Mesodermal cell (in vitro differentiated cells): ENCODE measurements at regions not wholly inside any gene's neighbourhood (a gene's known extent, or its start where the extent isn't known, plus 50 kb on each side); places are given as distances from the start of the nearest gene placed in this dataset.
"Not testable (repeated sequence)": the region's sequence is repeated elsewhere in the genome, so short reads cannot be mapped to it uniquely, and the experiment has no call there.

ENCODE experiments used
- H3K27ac ChIP-seq: 2 replicates; pipeline ENCODE4 v1.7.0; 2013; ENCODE audit warnings: mild to moderate bottlenecking, low read depth, low read length, moderate library complexity; ENCODE audit not compliant: severe bottlenecking
- H3K36me3 ChIP-seq: 2 replicates; pipeline ENCODE4 v1.7.1; 2013; ENCODE audit warnings: mild to moderate bottlenecking, low read length, moderate library complexity; ENCODE audit not compliant: control insufficient read depth, insufficient read depth
- H3K4me1 ChIP-seq: one replicate; pipeline ENCODE4 v1.7.1; 2013; ENCODE audit warnings: mild to moderate bottlenecking, low read length; ENCODE audit not compliant: insufficient read depth, control insufficient read depth, poor library complexity, severe bottlenecking
- H3K4me3 ChIP-seq: 2 replicates; pipeline ENCODE4 v1.7.0; 2013; ENCODE audit warnings: low read length, control low read depth, mild to moderate bottlenecking; ENCODE audit not compliant: insufficient read depth, poor library complexity, severe bottlenecking; ENCODE audit errors: extremely low read depth
- H3K9me3 ChIP-seq: 2 replicates; pipeline ENCODE4 v1.7.1; 2013; ENCODE audit warnings: mild to moderate bottlenecking, low read length, moderate library complexity; ENCODE audit not compliant: control insufficient read depth
- WGBS, 2 experiments: methylation state at CpG; one replicate each; pipeline ENCODE4 v1.1.5; 2013; ENCODE audit warnings: missing lambda C conversion rate in 2 of 2; ENCODE audit not compliant: insufficient coverage in 2 of 2; 5-methylcytosine and 5-hydroxymethylcytosine counted together

GRCh38 chr7:54398863-54399262, 143.3 kb upstream of the VSTM2A start:
- 79 to 80% methylated on average over 1 to 2 of the region's 5 CpGs for WGBS, 2 experiments
- H3K27ac ChIP-seq: no peak overlapping the region

GRCh38 chr7:54409917-54410316, 132.3 kb upstream of the VSTM2A start:
- no peaks in the 10 kb centered on the region for H3K36me3 ChIP-seq
- peaks cover 3% of the 10 kb centered on the region for H3K9me3 ChIP-seq
- no peak overlapping the region for H3K4me3 ChIP-seq
- H3K4me1 ChIP-seq: no peaks in the 10 kb centered on the region
- H3K27ac ChIP-seq: no peak overlapping the region
- 84 to 100% methylated on average over 1 to 3 of the region's 3 CpGs for WGBS, 2 experiments

More at GRCh38 chr7:54398863-54399262, 143.3 kb upstream of the VSTM2A start:
- Histone ChIP-seq H3K36me3 (no peaks in the 10 kb centered on the region), H3K4me3 (no peak overlapping the region), H3K9me3 (no peaks in the 10 kb centered on the region), H3K4me1 (no peaks in the 10 kb centered on the region)

GRCh38 chr7:54416678-54417077, 125.5 kb upstream of the VSTM2A start:
- H3K4me3 ChIP-seq: no peak overlapping the region
- H3K4me1 ChIP-seq: no peaks in the 10 kb centered on the region
- H3K36me3 ChIP-seq: no peaks in the 10 kb centered on the region
- H3K9me3 ChIP-seq: no peaks in the 10 kb centered on the region
- 80 to 100% methylated on average over 1 of the region's 3 CpGs for WGBS, 2 experiments
- no peak overlapping the region for H3K27ac ChIP-seq

GRCh38 chr7:54419209-54419608, 123.0 kb upstream of the VSTM2A start:
- no peak overlapping the region for H3K4me3 ChIP-seq
- no peaks in the 10 kb centered on the region for H3K9me3 ChIP-seq
- 75 to 99% methylated on average over 9 to 11 of the region's 15 CpGs for WGBS, 2 experiments
- H3K27ac ChIP-seq: no peak overlapping the region
- H3K4me1 ChIP-seq: no peaks in the 10 kb centered on the region
- no peaks in the 10 kb centered on the region for H3K36me3 ChIP-seq

- Histone ChIP-seq H3K9me3 (no peaks in the 10 kb centered on the region), H3K4me1 (no peaks in the 10 kb centered on the region), H3K4me3 (no peak overlapping the region), H3K27ac (no peak overlapping the region), H3K36me3 (no peaks in the 10 kb centered on the region)
- 90% methylated on average over 1 of the region's 2 CpGs; no CpG with 5 or more reads in 1 of the 2 experiments for WGBS, 2 experiments
These were observed 115.8 kb upstream of the VSTM2A start for GRCh38 chr7:54426406-54426805.

- no peaks in the 10 kb centered on the region for H3K9me3 ChIP-seq
- no peaks in the 10 kb centered on the region for H3K4me1 ChIP-seq
- H3K27ac ChIP-seq: no peak overlapping the region
- no peaks in the 10 kb centered on the region for H3K36me3 ChIP-seq
- H3K4me3 ChIP-seq: no peak overlapping the region
These were observed 113.1 kb upstream of the VSTM2A start for GRCh38 chr7:54429111-54429510.

GRCh38 chr7:54439391-54439790, 102.8 kb upstream of the VSTM2A start:
- 84 to 86% methylated on average over 3 to 4 of the region's 5 CpGs for WGBS, 2 experiments
- Histone ChIP-seq H3K4me3 (no peak overlapping the region), H3K9me3 (no peaks in the 10 kb centered on the region), H3K27ac (no peak overlapping the region), H3K36me3 (no peaks in the 10 kb centered on the region), H3K4me1 (no peaks in the 10 kb centered on the region)

GRCh38 chr7:54444046-54444686, 98.0 kb upstream of the VSTM2A start:
- H3K4me1 ChIP-seq, H3K9me3 ChIP-seq, H3K4me3 ChIP-seq, H3K27ac ChIP-seq, H3K36me3 ChIP-seq: not testable (repeated sequence)
- 82 to 95% methylated on average over 21 to 30 of the region's 34 CpGs for WGBS, 2 experiments

- not testable (repeated sequence) for H3K4me1 ChIP-seq, H3K27ac ChIP-seq
- no CpG with 5 or more reads among the region's 1 CpG for WGBS, 2 experiments
These were observed 89.0 kb upstream of the VSTM2A start for GRCh38 chr7:54453168-54453567.

GRCh38 chr7:54454700-54455099, 87.5 kb upstream of the VSTM2A start:
- H3K36me3 ChIP-seq: not testable (repeated sequence)
- 80 to 100% methylated on average over 1 to 4 of the region's 6 CpGs for WGBS, 2 experiments

More at GRCh38 chr7:54453168-54453567, 89.0 kb upstream of the VSTM2A start:
- H3K9me3 ChIP-seq, H3K36me3 ChIP-seq, H3K4me3 ChIP-seq: not testable (repeated sequence)

GRCh38 chr7:54465095-54465494, 77.1 kb upstream of the VSTM2A start:
- Histone ChIP-seq H3K36me3 (no peaks in the 10 kb centered on the region), H3K4me1 (no peaks in the 10 kb centered on the region), H3K27ac (no peak overlapping the region), H3K4me3 (no peak overlapping the region), H3K9me3 (no peaks in the 10 kb centered on the region)

More at GRCh38 chr7:54454700-54455099, 87.5 kb upstream of the VSTM2A start:
- H3K27ac ChIP-seq, H3K4me3 ChIP-seq, H3K9me3 ChIP-seq, H3K4me1 ChIP-seq: not testable (repeated sequence)
